Vagina (tissue), 2 donors: ENCODE measurements at regions not wholly inside any gene's neighbourhood (a gene's known extent, or its start where the extent isn't known, plus 50 kb on each side); places are given as distances from the start of the nearest gene placed in this dataset.

Experiments used
- CTCF ChIP-seq, 3 experiments: fragments of 450-650 bp in 2 of 3; fragments of 200-600 bp in 1 of 3; sonication (generic) in 1 of 3; IDR thresholded peaks; one replicate each; pipeline ENCODE4 v1.5.1; 2017 to 2019; ENCODE audit warnings: antibody characterized with exemption in 3 of 3, mild to moderate bottlenecking in 2 of 3, moderate library complexity in 2 of 3
- POLR2A ChIP-seq, 2 donors: fragments of 450-650 bp; IDR thresholded peaks; one replicate each; pipeline ENCODE4 v1.6.1; 2017; ENCODE audit warnings: antibody characterized with exemption in 2 of 2, mild to moderate bottlenecking in 2 of 2, moderate library complexity in 2 of 2

GRCh38 chr6:27687154-27688013 is 214.5 kb upstream of the ZNF184 start:
- TF ChIP-seq CTCF (IDR thresholded peaks at IDR 0.05) (peak in 1 of 3 experiments; percentile 17), POLR2A (IDR thresholded peaks at IDR 0.05) (no peak)
